NCI-H2227 (cell line): ENCODE measurements at regions not wholly inside any gene's neighbourhood (a gene's known extent, or its start where the extent isn't known, plus 50 kb on each side); places are given as distances from the start of the nearest gene placed in this dataset.

Experiments
- DNase-seq: peaks from one replicate; lab custom pipeline; 2025; ENCODE audit not compliant: unreplicated experiment; lab: John Stamatoyannopoulos, UW

GRCh38 chr9:109910671-109911518, 130.9 kb downstream of the PALM2AKAP2 start:
- DNase-seq = no peak

- DNase-seq = no peak
Measured at GRCh38 chr9:109912082-109912582, 132.1 kb downstream of the PALM2AKAP2 start.

DNA sequence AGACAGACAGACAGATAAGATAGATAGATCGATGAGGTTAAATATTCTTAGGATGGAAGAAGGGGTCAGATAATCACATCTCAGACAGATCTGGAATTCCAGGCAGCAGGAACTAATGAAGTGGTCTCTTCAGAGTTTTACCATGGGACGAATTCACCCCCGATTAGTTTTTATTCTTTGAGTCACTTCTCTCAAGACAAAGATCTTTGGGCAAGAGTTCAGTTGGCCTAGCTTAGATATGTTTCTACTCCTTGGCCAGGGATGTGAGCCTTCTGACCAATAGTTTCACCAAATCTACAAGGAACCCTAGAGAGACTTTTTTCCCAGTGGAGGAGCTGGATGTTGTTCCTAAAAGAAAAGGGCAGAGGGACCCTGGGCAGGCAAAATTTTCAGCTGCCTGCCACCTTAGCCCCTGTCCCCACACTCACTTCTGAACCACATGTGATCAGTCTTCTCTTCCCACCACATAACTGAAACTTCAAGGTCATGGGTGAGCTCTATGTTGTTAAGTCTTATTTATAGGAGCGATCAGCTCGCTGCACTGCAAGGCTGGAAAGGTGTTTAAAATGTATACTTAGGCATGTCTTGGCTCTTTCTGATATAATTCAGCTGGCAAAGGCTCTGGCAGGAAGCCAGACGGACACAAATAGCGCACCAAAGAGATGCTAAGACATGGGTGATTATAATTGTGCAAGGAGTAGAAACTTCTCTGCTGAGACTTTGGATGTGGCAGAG, 132.9 kb downstream of the PALM2AKAP2 start:
- peak; percentile 28 for DNase-seq

DNA sequence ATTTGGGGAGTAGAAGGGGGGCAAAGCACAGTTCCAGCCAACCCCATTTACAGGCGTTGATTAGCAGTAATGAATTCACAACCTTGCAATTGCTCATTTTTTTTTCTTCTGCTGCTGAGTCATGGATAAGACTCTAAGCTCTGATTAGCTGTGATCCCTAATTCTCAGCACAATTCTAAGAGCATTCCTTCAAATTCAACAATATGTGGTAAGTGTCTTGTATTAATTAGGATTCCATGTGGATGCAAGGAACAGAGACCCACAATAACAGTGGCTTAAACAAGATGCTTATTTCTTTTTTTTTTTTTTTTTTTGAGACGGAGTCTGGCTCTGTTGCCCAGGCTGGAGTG, 133.4 kb downstream of the PALM2AKAP2 start:
- no peak for DNase-seq

DNA sequence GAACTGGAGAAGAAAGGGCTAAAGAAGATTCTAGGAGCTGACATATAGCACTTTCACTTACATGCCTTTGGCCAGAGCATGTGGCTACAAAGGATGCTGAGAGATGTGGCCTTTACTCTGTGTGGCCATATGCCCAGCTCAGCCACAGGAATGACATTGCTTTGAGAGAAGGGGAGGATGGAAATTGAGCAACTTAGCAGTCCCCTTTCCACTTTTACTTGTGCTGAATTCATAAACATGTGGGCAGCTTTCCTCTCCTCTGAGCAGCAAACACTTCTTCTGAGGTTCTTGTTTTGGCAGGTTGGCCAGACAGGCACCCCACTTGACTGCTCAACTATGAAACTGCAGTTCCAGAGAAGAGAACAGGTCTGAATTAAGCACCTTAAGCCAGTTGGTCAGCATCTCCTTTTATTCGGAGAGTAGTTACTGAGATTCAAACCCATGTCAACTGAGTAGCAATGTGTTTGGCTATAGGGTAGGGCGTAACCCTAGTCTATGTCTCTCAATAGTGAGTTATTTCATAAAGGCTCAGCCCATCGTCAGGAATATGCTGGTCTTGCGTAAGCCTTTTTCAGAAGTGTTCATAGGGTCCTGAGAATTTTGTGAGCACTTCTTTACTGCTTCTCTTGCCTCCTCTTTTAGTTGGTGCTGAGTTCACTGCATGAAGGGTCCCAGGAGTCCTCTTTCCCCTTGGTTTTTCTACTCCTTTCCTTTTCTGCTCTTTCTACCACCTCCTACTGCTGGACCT, 134.5 kb downstream of the PALM2AKAP2 start:
- no peak for DNase-seq

DNA sequence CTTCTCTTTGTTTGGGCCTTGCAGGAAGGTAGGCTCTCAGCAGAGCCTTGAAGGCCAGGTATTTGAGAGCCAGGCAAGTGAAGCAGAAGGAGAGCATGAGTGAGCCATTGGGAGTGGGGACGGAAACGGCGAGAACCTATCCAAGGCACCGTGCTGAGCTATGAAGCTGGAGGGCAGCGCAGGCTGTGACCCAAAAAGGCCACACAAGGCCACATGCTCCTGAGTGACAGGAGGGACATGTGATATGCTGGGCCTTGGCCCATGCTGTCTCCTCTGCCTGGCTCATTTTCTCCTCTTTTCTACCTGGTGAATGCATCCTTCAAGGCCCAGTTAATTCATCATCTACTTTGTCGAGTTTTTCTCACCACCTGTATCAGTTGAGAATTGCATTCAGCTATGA, 136.3 kb downstream of the PALM2AKAP2 start:
- no peak for DNase-seq

GRCh38 chr9:109918339-109919163, 138.6 kb downstream of the PALM2AKAP2 start:
- DNase-seq = peak; percentile 42

GRCh38 chr9:109919736-109920408, 139.9 kb downstream of the PALM2AKAP2 start:
- no peak for DNase-seq

- no peak for DNase-seq
Measured at GRCh38 chr9:109922617-109923470, 142.8 kb downstream of the PALM2AKAP2 start.

DNA sequence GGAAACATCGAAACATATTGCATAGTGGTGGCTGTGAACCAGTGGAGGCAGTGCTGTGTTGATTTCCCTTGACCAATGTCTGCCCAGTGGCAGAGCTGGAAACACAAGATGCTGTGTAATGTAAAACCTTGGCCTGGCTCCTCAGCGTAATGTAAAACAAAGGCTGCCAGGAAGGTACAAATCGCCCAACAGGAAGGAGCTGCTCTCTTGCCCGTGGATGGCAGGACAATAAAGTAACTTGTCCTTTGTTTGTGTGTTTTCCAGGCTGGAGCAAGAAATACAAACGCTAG, 143.4 kb downstream of the PALM2AKAP2 start:
- DNase-seq = no peak

- peak; percentile 7 for DNase-seq
Measured at GRCh38 chr9:109923806-109924205, 143.8 kb downstream of the PALM2AKAP2 start.

GRCh38 chr9:109925799-109926198, 145.8 kb downstream of the PALM2AKAP2 start:
- DNase-seq = no peak

- no peak for DNase-seq
Measured at GRCh38 chr9:109926421-109926869, 146.4 kb downstream of the PALM2AKAP2 start.

DNA sequence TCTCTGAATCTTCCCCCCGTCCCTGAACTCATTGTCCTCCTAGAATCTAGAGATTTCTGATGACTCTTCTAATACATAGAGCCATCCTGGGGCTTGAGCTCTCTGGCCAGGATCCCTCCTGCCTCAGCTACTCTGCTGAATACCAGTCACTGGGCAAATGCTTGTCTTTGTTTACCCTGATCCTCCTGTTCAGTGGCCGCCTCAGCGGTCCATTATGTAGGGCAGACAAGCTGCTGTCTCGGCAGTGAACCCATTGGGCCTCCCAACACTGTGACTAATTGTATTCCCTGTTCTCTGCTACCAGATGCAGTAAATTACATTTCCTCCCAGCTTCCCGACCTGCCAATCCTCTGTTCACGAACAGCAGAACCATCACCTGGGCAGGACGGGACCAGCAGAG, 151.6 kb downstream of the PALM2AKAP2 start:
- DNase-seq = no peak

GRCh38 chr9:109934136-109934856, 154.3 kb downstream of the PALM2AKAP2 start:
- DNase-seq = no peak

DNA sequence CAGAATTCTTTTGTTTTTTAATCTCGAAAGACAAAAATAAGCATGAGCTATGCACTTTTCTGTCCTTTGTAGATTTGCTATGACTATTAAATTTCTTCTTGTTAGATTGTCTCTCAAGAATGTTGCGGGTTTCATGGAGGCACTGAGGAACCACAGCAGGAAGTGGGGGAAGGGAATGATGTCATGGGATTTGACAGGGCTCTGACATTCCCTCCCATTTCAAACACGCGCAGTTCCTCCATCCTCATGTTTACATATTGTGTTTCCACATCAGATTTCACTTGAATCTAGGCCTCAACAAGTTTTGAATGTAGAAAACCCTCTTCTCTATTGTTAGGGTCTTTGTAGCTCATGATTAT, 154.8 kb downstream of the PALM2AKAP2 start:
- DNase-seq = no peak

GRCh38 chr9:109935406-109936087, 155.5 kb downstream of the PALM2AKAP2 start:
- DNase-seq = no peak

- DNase-seq = no peak
Measured at GRCh38 chr9:109937861-109938453, 158.0 kb downstream of the PALM2AKAP2 start.
